Activated naive CD4-positive, alpha-beta T cell treated with anti-CD3 and anti-CD28 coated beads, Interleukin-2, amount 50 U/mL, for 72 hours (primary cell): ENCODE measurements at regions not wholly inside any gene's neighbourhood (a gene's known extent, or its start where the extent isn't known, plus 50 kb on each side); places are given as distances from the start of the nearest gene placed in this dataset.
A peak's percentile ranks its signal among the peaks of the same experiment; 100 is the strongest.
"Not testable (repeated sequence)": the region's sequence is repeated elsewhere in the genome, so short reads cannot be mapped to it uniquely, and the experiment has no call there.

ENCODE experiments used
- ATAC-seq, 2 donors: fragments of 150-1000 bp; cut with Tn5 transposase; 2 replicates each; pipeline ENCODE4 v1.10.0; 2021; ENCODE audit warnings: mild to moderate bottlenecking in 2 of 2, moderate library complexity in 2 of 2
- DNase-seq, 2 donors: peaks; one replicate each; pipeline ENCODE4 v3.0.0; 2021 to 2022; ENCODE audit warnings: low spot score in 2 of 2
- H3K27ac Mint-ChIP-seq, 2 donors: one replicate each; pipeline ENCODE4 v1.8.0; 2022; ENCODE audit warnings: mild to moderate bottlenecking in 2 of 2, mixed read lengths in 2 of 2
- H3K36me3 Mint-ChIP-seq, 2 donors: one replicate each; pipeline ENCODE4 v1.8.0; 2022; ENCODE audit warnings: mixed read lengths in 2 of 2
- H3K9me3 Mint-ChIP-seq, 2 donors: one replicate each; pipeline ENCODE4 v1.8.0; 2022; ENCODE audit warnings: mixed read lengths in 2 of 2

- H3K36me3 Mint-ChIP-seq, result peaks cover 0 to 4% of the 10 kb centered on the region in 2 donors
- peaks cover 5 to 6% of the 10 kb centered on the region in 2 donors for H3K9me3 Mint-ChIP-seq
- ATAC-seq (no peak), DNase-seq (no peak)
- no peak overlapping the region for H3K27ac Mint-ChIP-seq
Observed at GRCh38 chr5:27191786-27192510, 153.6 kb upstream of the CDH9 start.

GRCh38 chr5:27172693-27173092 lies 134.3 kb upstream of the CDH9 start:
- ATAC-seq (no peak), DNase-seq (no peak)
- Mint-ChIP-seq H3K36me3 (peaks cover 0 to 4% of the 10 kb centered on the region in 2 donors), H3K9me3 (peaks cover 10 to 14% of the 10 kb centered on the region in 2 donors), H3K27ac (no peak overlapping the region)

GRCh38 chr5:27171761-27172261 lies 133.4 kb upstream of the CDH9 start:
- peaks cover 0 to 4% of the 10 kb centered on the region in 2 donors for H3K36me3 Mint-ChIP-seq
- DNase-seq, result no peak
- no peak for ATAC-seq
- H3K9me3 Mint-ChIP-seq, result peaks cover 10 to 15% of the 10 kb centered on the region in 2 donors
- no peak overlapping the region for H3K27ac Mint-ChIP-seq

- ATAC-seq (no peak), DNase-seq (no peak)
- Mint-ChIP-seq H3K36me3 (peaks cover 7 to 28% of the 10 kb centered on the region in 2 donors), H3K9me3 (peaks cover 18 to 31% of the 10 kb centered on the region in 2 donors), H3K27ac (no peak overlapping the region)
Observed at GRCh38 chr5:27158775-27159174, 120.4 kb upstream of the CDH9 start.

GRCh38 chr5:27158171-27158570 lies 119.8 kb upstream of the CDH9 start:
- DNase-seq, result no peak
- ATAC-seq, result no peak
- peaks cover 7 to 28% of the 10 kb centered on the region in 2 donors for H3K36me3 Mint-ChIP-seq
- H3K27ac Mint-ChIP-seq, result no peak overlapping the region
- peaks cover 18 to 30% of the 10 kb centered on the region in 2 donors for H3K9me3 Mint-ChIP-seq

GRCh38 chr5:27144456-27144855 lies 106.1 kb upstream of the CDH9 start:
- ATAC-seq, result no peak
- peaks cover 9 to 11% of the 10 kb centered on the region in 2 donors for H3K9me3 Mint-ChIP-seq
- no peaks in the 10 kb centered on the region for H3K36me3 Mint-ChIP-seq
- H3K27ac Mint-ChIP-seq, result no peak overlapping the region
- no peak for DNase-seq

GRCh38 chr5:27140831-27141230 lies 102.4 kb upstream of the CDH9 start:
- Mint-ChIP-seq H3K36me3 (peaks cover 3 to 7% of the 10 kb centered on the region in 2 donors), H3K9me3 (peaks cover 19 to 20% of the 10 kb centered on the region in 2 donors), H3K27ac (no peak overlapping the region)
- DNase-seq (no peak), ATAC-seq (no peak)

GRCh38 chr5:27130587-27130986 lies 92.2 kb upstream of the CDH9 start:
- H3K36me3 Mint-ChIP-seq, result no peaks in the 10 kb centered on the region
- no peak overlapping the region for H3K27ac Mint-ChIP-seq
- peaks cover 11 to 16% of the 10 kb centered on the region in 2 donors for H3K9me3 Mint-ChIP-seq
- no peak for ATAC-seq
- DNase-seq, result no peak

- DNase-seq (no peak), ATAC-seq (no peak)
- no peaks in the 10 kb centered on the region for H3K36me3 Mint-ChIP-seq
- H3K27ac Mint-ChIP-seq, result no peak overlapping the region
- H3K9me3 Mint-ChIP-seq, result peaks cover 7 to 11% of the 10 kb centered on the region in 2 donors
Observed at GRCh38 chr5:27129926-27130325, 91.5 kb upstream of the CDH9 start.

GRCh38 chr5:27125856-27126255 lies 87.5 kb upstream of the CDH9 start:
- DNase-seq (no peak), ATAC-seq (no peak)
- H3K9me3 Mint-ChIP-seq, result peaks cover 0 to 6% of the 10 kb centered on the region in 2 donors
- H3K36me3 Mint-ChIP-seq, result peaks cover 0 to 1% of the 10 kb centered on the region in 2 donors
- no peak overlapping the region for H3K27ac Mint-ChIP-seq

- H3K9me3 Mint-ChIP-seq, result peaks cover 0 to 10% of the 10 kb centered on the region in 2 donors
- peaks cover 0 to 6% of the 10 kb centered on the region in 2 donors for H3K36me3 Mint-ChIP-seq
- ATAC-seq, result no peak
- DNase-seq, result no peak
- no peak overlapping the region for H3K27ac Mint-ChIP-seq
Observed at GRCh38 chr5:27124590-27124989, 86.2 kb upstream of the CDH9 start.

- not testable (repeated sequence) for DNase-seq, ATAC-seq, H3K27ac Mint-ChIP-seq
- H3K36me3 Mint-ChIP-seq, result peaks cover 6 to 16% of the 10 kb centered on the region in 2 donors
- peaks cover 15% of the 10 kb centered on the region in 2 donors for H3K9me3 Mint-ChIP-seq
Observed at GRCh38 chr5:27119736-27120321, 81.4 kb upstream of the CDH9 start.

GRCh38 chr5:27103486-27103885 lies 65.1 kb upstream of the CDH9 start:
- DNase-seq, result no peak
- no peak overlapping the region for H3K27ac Mint-ChIP-seq
- no peak for ATAC-seq
- H3K36me3 Mint-ChIP-seq, result no peaks in the 10 kb centered on the region
- H3K9me3 Mint-ChIP-seq, result peaks cover 0 to 7% of the 10 kb centered on the region in 2 donors

GRCh38 chr5:27095761-27096160 lies 57.4 kb upstream of the CDH9 start:
- DNase-seq, H3K27ac Mint-ChIP-seq, H3K9me3 Mint-ChIP-seq, ATAC-seq, H3K36me3 Mint-ChIP-seq: not testable (repeated sequence)

GRCh38 chr5:27093279-27093678 lies 54.9 kb upstream of the CDH9 start:
- peaks cover 7 to 8% of the 10 kb centered on the region in 2 donors for H3K9me3 Mint-ChIP-seq
- no peak for DNase-seq
- H3K27ac Mint-ChIP-seq, result peak overlapping the region in 1 of 2 donors; percentile 29
- no peak for ATAC-seq
- no peaks in the 10 kb centered on the region for H3K36me3 Mint-ChIP-seq

GRCh38 chr5:27091858-27092257 lies 53.5 kb upstream of the CDH9 start:
- DNase-seq (no peak), ATAC-seq (no peak)
- H3K9me3 Mint-ChIP-seq, result peaks cover 4% of the 10 kb centered on the region in 2 donors
- no peaks in the 10 kb centered on the region for H3K36me3 Mint-ChIP-seq
- no peak overlapping the region for H3K27ac Mint-ChIP-seq

GRCh38 chr5:27088822-27089221 lies 50.4 kb upstream of the CDH9 start:
- not testable (repeated sequence) for H3K27ac Mint-ChIP-seq, ATAC-seq, DNase-seq, H3K36me3 Mint-ChIP-seq, H3K9me3 Mint-ChIP-seq
